ENCODE measurements at regions not wholly inside any gene's neighbourhood (a gene's known extent, or its start where the extent isn't known, plus 50 kb on each side); places are given as distances from the start of the nearest gene placed in this dataset.

- Histone ChIP-seq H3K9me3 (ENCODE audit: control insufficient read depth in 4 of 4, insufficient read depth in 3 of 4, low read length in 3 of 4) (no peaks in the 10 kb centered on the region), H3K27ac (ENCODE audit: low read depth in 1 of 2, low read length in 1 of 2) (peak overlapping the region in 1 of 2 donors; percentile 59), H3K4me1 (ENCODE audit: control insufficient read depth in 5 of 5, insufficient read depth in 5 of 5, low read length in 5 of 5) (peaks cover 0 to 15% (median 3%) of the 10 kb centered on the region in 5 donors), H3K27me3 (ENCODE audit: control insufficient read depth in 3 of 3, insufficient read depth in 3 of 3, low read length in 2 of 3) (no peaks in the 10 kb centered on the region), H3K9ac (ENCODE audit: insufficient read depth in 1 of 2, low read length in 2 of 2) (no peak overlapping the region), H3K36me3 (ENCODE audit: control insufficient read depth in 4 of 4, insufficient read depth in 4 of 4, low read length in 4 of 4) (no peaks in the 10 kb centered on the region), H3K4me3 (no peak overlapping the region)
- TF ChIP-seq CTCF (IDR thresholded peaks at IDR 0.05; ENCODE audit: control extremely low read depth, extremely low read depth): no peak
- DNase-seq: peak in 1 of 3 donors; percentile 16
- ATAC-seq (ENCODE audit: insufficient read depth, low FRiP score): no peak
- 62 to 75% methylated on average over 11 of the region's 11 CpGs for WGBS, 2 donors
Observed at GRCh38 chr16:54489225-54490111, 202.9 kb upstream of the IRX3 start.

- no peak overlapping the region for H3K9ac ChIP-seq (ENCODE audit: insufficient read depth in 1 of 2, low read length in 2 of 2)
- H3K27me3 ChIP-seq (ENCODE audit: control insufficient read depth in 3 of 3, insufficient read depth in 3 of 3, low read length in 2 of 3): no peaks in the 10 kb centered on the region
- no peaks in the 10 kb centered on the region for H3K9me3 ChIP-seq (ENCODE audit: control insufficient read depth in 4 of 4, insufficient read depth in 3 of 4, low read length in 3 of 4)
- TF ChIP-seq CTCF (IDR thresholded peaks at IDR 0.05; ENCODE audit: control extremely low read depth, extremely low read depth): no peak
- peaks cover 0 to 18% (median 3%) of the 10 kb centered on the region in 5 donors for H3K4me1 ChIP-seq (ENCODE audit: control insufficient read depth in 5 of 5, insufficient read depth in 5 of 5, low read length in 5 of 5)
- peak overlapping the region in 1 of 2 donors; percentile 59 for H3K27ac ChIP-seq (ENCODE audit: low read depth in 1 of 2, low read length in 1 of 2)
- ATAC-seq (ENCODE audit: insufficient read depth, low FRiP score) (no peak), DNase-seq (no peak)
- 73 to 82% methylated on average over 3 of the region's 3 CpGs for WGBS, 2 donors
- H3K36me3 ChIP-seq (ENCODE audit: control insufficient read depth in 4 of 4, insufficient read depth in 4 of 4, low read length in 4 of 4): no peaks in the 10 kb centered on the region
- H3K4me3 ChIP-seq: no peak overlapping the region
Observed at GRCh38 chr16:54488729-54489128, 202.1 kb upstream of the IRX3 start.

DNA sequence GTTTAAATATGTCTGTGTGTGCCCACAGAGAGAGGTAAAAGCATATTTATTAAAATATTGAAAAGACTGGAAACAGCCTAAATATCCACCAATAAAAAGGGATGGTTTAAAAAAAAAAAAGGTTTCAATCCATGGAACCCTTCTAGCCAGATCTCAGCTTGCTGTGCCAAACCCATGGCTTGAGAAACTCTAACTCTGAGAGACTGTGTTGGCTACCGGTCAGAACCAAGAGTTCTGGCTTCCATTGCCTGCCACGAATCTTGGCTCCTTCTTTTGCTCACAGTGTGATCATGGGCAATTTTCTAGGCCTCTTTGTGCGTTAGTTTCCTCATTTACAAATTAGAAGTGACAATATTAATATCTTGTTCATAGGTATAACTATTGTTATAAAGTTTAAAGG, 201.3 kb upstream of the IRX3 start:
- whole genome bisulfite sequencing, 2 donors: 78 to 80% methylated on average over 3 of the region's 3 CpGs
- no peak for TF ChIP-seq CTCF (IDR thresholded peaks at IDR 0.05; ENCODE audit: control extremely low read depth, extremely low read depth)
- H3K4me3 ChIP-seq: no peak overlapping the region
- peaks cover 0 to 22% (median 3%) of the 10 kb centered on the region in 5 donors for H3K4me1 ChIP-seq (ENCODE audit: control insufficient read depth in 5 of 5, insufficient read depth in 5 of 5, low read length in 5 of 5)
- DNase-seq: no peak
- H3K36me3 ChIP-seq (ENCODE audit: control insufficient read depth in 4 of 4, insufficient read depth in 4 of 4, low read length in 4 of 4): no peaks in the 10 kb centered on the region
- no peaks in the 10 kb centered on the region for H3K27me3 ChIP-seq (ENCODE audit: control insufficient read depth in 3 of 3, insufficient read depth in 3 of 3, low read length in 2 of 3)
- ATAC-seq (ENCODE audit: insufficient read depth, low FRiP score): no peak
- H3K9me3 ChIP-seq (ENCODE audit: control insufficient read depth in 4 of 4, insufficient read depth in 3 of 4, low read length in 3 of 4): no peaks in the 10 kb centered on the region
- no peak overlapping the region for H3K27ac ChIP-seq (ENCODE audit: low read depth in 1 of 2, low read length in 1 of 2)
- H3K9ac ChIP-seq (ENCODE audit: insufficient read depth in 1 of 2, low read length in 2 of 2): no peak overlapping the region
